Heart right ventricle (tissue), 16 donors: ENCODE measurements at regions not wholly inside any gene's neighbourhood (a gene's known extent, or its start where the extent isn't known, plus 50 kb on each side); places are given as distances from the start of the nearest gene placed in this dataset.

Experiments
- ATAC-seq, 8 donors: fragments of 200-7000 bp; cut with Tn5 transposase; one replicate each; pipeline ENCODE4 v1.9.1; 2020; ENCODE audit warnings: mild to moderate bottlenecking in 8 of 8, moderate library complexity in 8 of 8, moderate number of reproducible peaks in 1 of 8
- DNase-seq, 2 donors: peaks; one replicate each; pipeline ENCODE4 v3.0.0-alpha.2; 2020
- H3K27ac ChIP-seq, 10 donors: fragments of 200-600 bp; sonication (generic) in 2 of 10; one replicate each; pipeline versions ENCODE4 v1.5.0 to v1.8.0; 2020 to 2022; ENCODE audit warnings: mild to moderate bottlenecking in 3 of 10
- H3K27me3 ChIP-seq, 7 donors: fragments of 200-600 bp; one replicate each; pipeline ENCODE4 v1.8.0; 2021 to 2022; ENCODE audit warnings: mild to moderate bottlenecking in 2 of 7
- H3K36me3 ChIP-seq, 9 donors: fragments of 200-600 bp; sonication (generic) in 1 of 9; one replicate each; pipeline versions ENCODE4 v1.5.0 to v1.8.0; 2020 to 2022; ENCODE audit warnings: mild to moderate bottlenecking in 2 of 9
- H3K4me1 ChIP-seq, 9 donors: fragments of 200-600 bp; sonication (generic) in 1 of 9; one replicate each; pipeline versions ENCODE4 v1.5.0 to v1.8.0; 2020 to 2022; ENCODE audit warnings: mild to moderate bottlenecking in 4 of 9
- H3K4me3 ChIP-seq, 10 donors: fragments of 200-600 bp; sonication (generic) in 2 of 10; one replicate each; pipeline versions ENCODE4 v1.5.0 to v1.8.0; 2020 to 2022; ENCODE audit warnings: mild to moderate bottlenecking in 7 of 10, moderate library complexity in 2 of 10
- H3K9me3 ChIP-seq, 11 donors: fragments of 200-600 bp in 10 of 11; sonication (generic) in 2 of 11; one replicate each; pipeline versions ENCODE4 v1.5.0 to v1.8.0; 2013 to 2022; ENCODE audit warnings: mild to moderate bottlenecking in 2 of 11, control low read depth in 1 of 11, moderate library complexity in 1 of 11
- WGBS, 2 donors: extraction: QIAGEN DNeasy Blood & Tissue Kit; methylation state at CpG; one replicate each; pipeline ENCODE4 v1.1.7; 2013; ENCODE audit warnings: inconsistent platforms in 1 of 2; 5-methylcytosine and 5-hydroxymethylcytosine counted together
- intact Hi-C, 10 donors: fragments of 100-400 bp; cut with DNase I; formaldehyde crosslinking; loops; one replicate each; pipeline versions ENCODE4 v1.11.1 to v1.14.2; 2022
- TF ChIP-seq, protein P1 (sequence below), 9 donors: fragments of 200-600 bp; sonication (generic) in 2 of 9; IDR thresholded peaks; one replicate each; pipeline versions ENCODE4 v1.5.0 to v1.8.0; 2021 to 2022; ENCODE audit warnings: antibody characterized with exemption in 9 of 9, mild to moderate bottlenecking in 5 of 9, moderate library complexity in 1 of 9
- donor health status: Arrhythmogenic right ventricular cardiomyopathy.
- donor health status: ischemic (EF 13 %, LVEDD 7.1; RV severe dilation, severe dysfunction).
- donor health status: healthy with polysubstance abuse.
- donor health status: DM: no; HTN: yes; CAD: no.
- donor health status: DM: no; HTN: no; CAD: no.
- donor health status: ischemic (EF 25% LVEDD 6.9; RV normal size, moderate dysfunction).
- donor health status: ischemic (EF 25% LVEDD 5.7; RV mildly dilated, moderate dysfunction).
- donor health status: healthy.
- donor health status: DM: yes; HTN: yes; CAD: no.
- donor health status: Ischemic cardiomyopathy.
- donor health status: ischemic (EF 35%, LVEDD 5.7; RV mildly dilated, moderate dysfunction).
- donor health status: nonischemic (EF 11% LVEDD 7.7; RV severe dilation, severe dysfunction).
- donor health status: DM: yes; HTN: yes; CAD: no.
- donor health status: PGD.
- donor health status: ischemic (EF 29% LVEDD 5.4; RV normal size, mild dysfunction).
- donor health status: nonischemic (EF 23%, LVEDD 6.1; RV moderate dilation, normal function).

DNA sequence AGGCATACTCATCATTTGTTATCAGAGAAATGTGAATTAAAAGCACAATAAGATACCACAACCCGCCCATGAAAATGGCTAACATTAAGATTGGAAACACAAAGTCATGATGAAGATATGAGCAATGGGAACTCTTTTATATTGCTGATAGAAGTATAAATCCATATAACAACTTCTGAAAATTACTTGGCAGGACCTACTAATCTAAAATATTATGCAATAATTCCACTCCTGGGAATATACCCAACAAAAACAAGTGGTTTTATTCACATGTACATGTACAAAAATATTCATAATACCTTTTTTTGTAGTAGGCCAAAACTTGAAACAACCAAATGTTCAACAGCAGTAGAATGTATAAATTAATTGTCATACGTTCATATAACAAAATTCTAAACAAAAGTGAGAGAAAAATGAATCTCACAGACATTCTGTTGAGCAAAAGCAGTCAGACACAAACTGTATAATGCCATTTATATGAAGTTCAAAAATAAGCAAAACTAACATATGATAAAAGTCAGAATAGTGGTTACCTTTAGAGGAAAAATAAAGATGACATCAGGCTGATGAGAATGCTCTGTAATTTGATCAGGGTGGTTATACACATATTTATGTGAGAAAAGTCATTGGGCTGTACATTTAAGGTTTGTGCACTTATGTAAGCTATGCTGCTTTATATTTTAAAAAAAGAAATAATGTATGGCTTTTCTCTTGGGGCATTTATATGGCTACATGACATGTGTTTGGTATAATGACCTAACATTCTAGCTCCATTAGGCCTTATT, 309.2 kb upstream of the KITLG start:
- intact Hi-C loops: no loop called here
- H3K27me3 ChIP-seq: no peaks in the 10 kb centered on the region
- no peak overlapping the region for H3K27ac ChIP-seq
- WGBS, 2 donors: 87 to 93% methylated on average over 2 of the region's 2 CpGs
- ATAC-seq: no peak
- TF ChIP-seq, protein P1, sequence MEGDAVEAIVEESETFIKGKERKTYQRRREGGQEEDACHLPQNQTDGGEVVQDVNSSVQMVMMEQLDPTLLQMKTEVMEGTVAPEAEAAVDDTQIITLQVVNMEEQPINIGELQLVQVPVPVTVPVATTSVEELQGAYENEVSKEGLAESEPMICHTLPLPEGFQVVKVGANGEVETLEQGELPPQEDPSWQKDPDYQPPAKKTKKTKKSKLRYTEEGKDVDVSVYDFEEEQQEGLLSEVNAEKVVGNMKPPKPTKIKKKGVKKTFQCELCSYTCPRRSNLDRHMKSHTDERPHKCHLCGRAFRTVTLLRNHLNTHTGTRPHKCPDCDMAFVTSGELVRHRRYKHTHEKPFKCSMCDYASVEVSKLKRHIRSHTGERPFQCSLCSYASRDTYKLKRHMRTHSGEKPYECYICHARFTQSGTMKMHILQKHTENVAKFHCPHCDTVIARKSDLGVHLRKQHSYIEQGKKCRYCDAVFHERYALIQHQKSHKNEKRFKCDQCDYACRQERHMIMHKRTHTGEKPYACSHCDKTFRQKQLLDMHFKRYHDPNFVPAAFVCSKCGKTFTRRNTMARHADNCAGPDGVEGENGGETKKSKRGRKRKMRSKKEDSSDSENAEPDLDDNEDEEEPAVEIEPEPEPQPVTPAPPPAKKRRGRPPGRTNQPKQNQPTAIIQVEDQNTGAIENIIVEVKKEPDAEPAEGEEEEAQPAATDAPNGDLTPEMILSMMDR (IDR thresholded peaks at IDR 0.05): no peak
- DNase-seq: no peak
- H3K4me3 ChIP-seq: no peak overlapping the region
- no peaks in the 10 kb centered on the region for H3K4me1 ChIP-seq
- no peaks in the 10 kb centered on the region for H3K9me3 ChIP-seq
- no peaks in the 10 kb centered on the region for H3K36me3 ChIP-seq

DNA sequence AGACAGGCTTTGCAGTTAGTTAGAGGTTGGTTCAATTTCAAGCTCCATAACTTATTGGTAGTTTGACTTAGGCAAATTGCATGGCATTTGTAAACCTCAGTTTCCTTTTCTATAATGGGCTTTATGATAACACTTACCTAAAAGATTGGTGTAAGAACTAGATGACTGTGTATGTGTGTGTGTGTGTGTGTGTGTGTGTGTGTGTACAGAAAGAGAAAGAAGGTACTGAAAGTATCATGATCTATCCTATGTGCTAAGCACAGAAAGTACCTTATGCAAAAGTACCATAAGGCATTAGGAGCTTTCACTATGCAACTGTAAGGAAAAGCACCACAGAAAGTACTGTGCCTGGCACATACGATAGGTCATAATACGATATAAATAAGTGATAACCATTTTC, 304.3 kb upstream of the KITLG start:
- ATAC-seq (no peak), DNase-seq (no peak)
- H3K27me3 ChIP-seq: no peaks in the 10 kb centered on the region
- no peaks in the 10 kb centered on the region for H3K4me1 ChIP-seq
- no peaks in the 10 kb centered on the region for H3K9me3 ChIP-seq
- no peaks in the 10 kb centered on the region for H3K36me3 ChIP-seq
- intact Hi-C loops: no loop called here
- H3K4me3 ChIP-seq: no peak overlapping the region
- WGBS, 2 donors: 61 to 77% methylated on average over 2 of the region's 2 CpGs
- TF ChIP-seq, protein P1 (IDR thresholded peaks at IDR 0.05): no peak
- no peak overlapping the region for H3K27ac ChIP-seq

DNA sequence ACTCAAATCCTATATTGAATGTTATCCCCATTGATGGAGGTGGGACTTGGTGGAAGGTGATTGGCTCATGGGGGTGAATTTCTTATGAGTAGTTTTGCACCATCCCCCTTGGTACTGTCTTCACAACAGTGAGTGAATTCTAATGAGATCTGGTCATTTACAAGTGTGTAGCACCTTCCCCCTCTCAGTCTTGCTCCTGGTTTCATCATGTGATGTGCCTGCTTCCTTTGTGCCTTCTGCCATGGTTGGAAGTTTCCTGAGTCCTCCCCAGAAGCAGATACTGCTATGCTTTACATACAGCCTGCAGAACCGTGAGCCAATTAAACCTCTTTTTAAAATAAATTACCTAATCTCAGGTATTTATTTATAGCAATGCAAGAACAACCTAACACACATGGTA, 302.4 kb upstream of the KITLG start:
- intact Hi-C loops: no loop called here
- no peaks in the 10 kb centered on the region for H3K4me1 ChIP-seq
- H3K27me3 ChIP-seq: no peaks in the 10 kb centered on the region
- H3K36me3 ChIP-seq: no peaks in the 10 kb centered on the region
- DNase-seq (no peak), ATAC-seq (no peak)
- WGBS, 2 donors: 89 to 100% methylated on average over 1 of the region's 1 CpG
- H3K27ac ChIP-seq: no peak overlapping the region
- H3K9me3 ChIP-seq: no peaks in the 10 kb centered on the region
- H3K4me3 ChIP-seq: no peak overlapping the region
- TF ChIP-seq, protein P1 (IDR thresholded peaks at IDR 0.05): no peak

DNA sequence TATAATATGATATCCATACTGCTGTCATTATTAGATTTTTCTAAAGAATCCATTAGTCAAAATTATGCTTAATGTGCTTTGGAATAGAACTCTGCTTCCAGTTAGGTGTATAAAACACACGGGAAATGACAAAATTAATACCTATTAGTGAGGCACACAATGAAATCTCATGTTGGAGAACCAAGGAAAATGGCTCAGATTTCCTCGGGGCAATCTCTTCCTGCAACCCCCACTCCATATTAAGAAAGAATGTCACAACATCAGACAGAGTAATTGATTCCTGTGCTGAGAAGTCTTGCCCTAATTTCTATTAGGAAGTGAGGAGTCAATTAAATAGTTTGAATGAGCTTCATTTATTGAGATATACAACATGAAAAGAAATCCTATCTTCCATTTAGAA, 299.8 kb upstream of the KITLG start:
- 85 to 86% methylated on average over 2 of the region's 2 CpGs for WGBS, 2 donors
- Histone ChIP-seq H3K4me1 (no peaks in the 10 kb centered on the region), H3K4me3 (no peak overlapping the region), H3K9me3 (peaks cover 0 to 5% (median 0%) of the 10 kb centered on the region in 11 donors), H3K36me3 (no peaks in the 10 kb centered on the region), H3K27ac (no peak overlapping the region), H3K27me3 (no peaks in the 10 kb centered on the region)
- no peak for DNase-seq
- TF ChIP-seq, protein P1 (IDR thresholded peaks at IDR 0.05): no peak
- intact Hi-C loops: no loop called here
- no peak for ATAC-seq
